Loucy (cell line): ENCODE measurements at regions not wholly inside any gene's neighbourhood (a gene's known extent, or its start where the extent isn't known, plus 50 kb on each side); places are given as distances from the start of the nearest gene placed in this dataset.

ENCODE experiments used
- CTCF ChIP-seq: fragments of 200-600 bp; sonication (generic); conservative IDR thresholded peaks from 2 replicates; pipeline ENCODE4 v1.5.1; 2014; ENCODE audit warnings: mild to moderate bottlenecking, antibody characterized with exemption, low read length
- EZH2phosphoT487 ChIP-seq: fragments of 200-600 bp; IDR thresholded peaks from 2 replicates; pipeline ENCODE4 v1.6.1; 2018; ENCODE audit warnings: antibody characterized with exemption, mild to moderate bottlenecking, moderate library complexity, borderline replicate concordance

- TF ChIP-seq CTCF: no peak
- no peak for TF ChIP-seq EZH2phosphoT487
Observed at GRCh38 chr3:104941785-104942184, 424.9 kb upstream of the ALCAM start.
